HUES48 (cell line): ENCODE measurements at regions not wholly inside any gene's neighbourhood (a gene's known extent, or its start where the extent isn't known, plus 50 kb on each side); places are given as distances from the start of the nearest gene placed in this dataset.
A peak's percentile ranks its signal among the peaks of the same experiment; 100 is the strongest.

Experiments
- H3K27ac ChIP-seq: one replicate; pipeline ENCODE4 v1.7.0; 2013; ENCODE audit warnings: low read depth, low read length, inconsistent platforms
- H3K27me3 ChIP-seq: 2 replicates; pipeline ENCODE4 v1.6.1; 2013; ENCODE audit warnings: mild to moderate bottlenecking, low read length; ENCODE audit not compliant: control insufficient read depth, insufficient read depth
- H3K36me3 ChIP-seq: 2 replicates; pipeline ENCODE4 v1.6.1; 2013; ENCODE audit warnings: low read length; ENCODE audit not compliant: control insufficient read depth, insufficient read depth
- H3K4me1 ChIP-seq: 2 replicates; pipeline ENCODE4 v1.6.1; 2013; ENCODE audit warnings: mild to moderate bottlenecking, low read length; ENCODE audit not compliant: control insufficient read depth, insufficient read depth
- H3K4me3 ChIP-seq: 2 replicates; pipeline ENCODE4 v1.5.1; 2013; ENCODE audit warnings: mild to moderate bottlenecking, low read depth, low read length
- H3K9ac ChIP-seq: 2 replicates; pipeline ENCODE4 v1.6.1; 2013; ENCODE audit warnings: mild to moderate bottlenecking, low read depth, low read length, moderate library complexity
- H3K9me3 ChIP-seq: 2 replicates; pipeline ENCODE4 v1.6.1; 2013; ENCODE audit warnings: low read length; ENCODE audit not compliant: control insufficient read depth, insufficient read depth

- no peak overlapping the region for H3K9ac ChIP-seq
- H3K4me3 ChIP-seq = no peak overlapping the region
These were observed 99.9 kb downstream of the MACIR start for GRCh38 chr5:103358305-103358995.

DNA sequence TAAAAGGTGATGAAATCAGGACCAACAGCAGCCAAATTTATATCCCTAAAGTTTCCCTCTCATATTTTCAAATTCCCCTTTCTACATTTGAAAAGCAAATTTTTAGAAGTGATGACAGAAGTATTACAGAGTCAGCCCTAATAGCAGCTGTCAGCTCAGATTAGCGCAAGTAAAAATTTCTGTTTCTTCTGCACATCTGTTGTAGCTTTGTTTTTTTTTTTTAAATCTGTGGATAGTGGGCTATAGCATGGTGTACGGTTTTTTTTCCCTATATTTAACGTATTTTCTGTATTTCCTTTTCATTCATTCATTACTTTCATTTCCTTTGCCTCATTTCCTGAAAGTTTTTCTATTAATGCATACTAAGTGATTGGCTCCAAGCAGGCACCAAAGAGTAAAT lies 99.1 kb downstream of the MACIR start:
- Histone ChIP-seq H3K36me3 (no peaks in the 10 kb centered on the region), H3K9ac (no peak overlapping the region), H3K27ac (no peak overlapping the region), H3K4me1 (no peaks in the 10 kb centered on the region), H3K9me3 (no peaks in the 10 kb centered on the region), H3K27me3 (no peaks in the 10 kb centered on the region), H3K4me3 (no peak overlapping the region)

More at GRCh38 chr5:103358305-103358995, 99.9 kb downstream of the MACIR start:
- no peaks in the 10 kb centered on the region for H3K4me1 ChIP-seq
- H3K27ac ChIP-seq = no peak overlapping the region
- H3K27me3 ChIP-seq = no peaks in the 10 kb centered on the region
- no peaks in the 10 kb centered on the region for H3K36me3 ChIP-seq
- no peaks in the 10 kb centered on the region for H3K9me3 ChIP-seq

DNA sequence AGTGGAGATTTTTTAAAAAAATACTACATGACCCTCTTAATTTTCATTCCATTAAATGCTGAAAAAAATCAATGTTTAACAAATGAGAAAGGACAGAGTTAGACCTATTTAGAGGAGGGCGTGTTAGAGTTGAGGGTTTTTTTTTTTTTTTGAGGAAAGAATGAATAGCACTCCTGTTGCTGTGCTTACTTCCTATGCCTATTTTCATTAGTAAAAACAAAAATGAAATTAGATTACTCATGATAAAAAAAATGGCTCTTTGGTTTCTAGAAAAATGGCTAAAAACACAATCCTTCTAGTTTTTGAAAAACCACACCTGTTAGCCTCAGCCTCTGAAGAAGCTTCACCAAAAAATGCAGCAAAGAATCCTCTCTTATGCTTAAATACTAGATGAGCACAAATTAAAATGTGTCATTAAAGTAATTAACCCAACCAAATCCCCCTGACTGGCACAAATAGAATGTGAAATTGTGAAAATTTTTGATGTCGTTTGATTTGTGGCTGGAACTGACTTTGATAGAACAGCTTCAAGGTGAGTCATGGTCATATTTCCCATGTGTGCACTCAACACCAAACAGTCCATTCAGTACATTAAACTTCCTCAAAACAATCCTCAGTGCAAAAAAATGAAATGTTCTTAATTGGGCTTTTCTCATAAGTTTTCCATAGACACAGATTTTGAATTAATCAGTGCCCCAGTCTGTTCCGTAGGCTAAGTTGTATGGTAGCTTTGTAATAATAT lies 98.0 kb downstream of the MACIR start:
- Histone ChIP-seq H3K4me3 (no peak overlapping the region), H3K27me3 (no peaks in the 10 kb centered on the region), H3K9me3 (no peaks in the 10 kb centered on the region), H3K4me1 (no peaks in the 10 kb centered on the region), H3K27ac (no peak overlapping the region), H3K9ac (no peak overlapping the region), H3K36me3 (no peaks in the 10 kb centered on the region)

- H3K4me3 ChIP-seq = no peak overlapping the region
- H3K27me3 ChIP-seq = no peaks in the 10 kb centered on the region
- no peaks in the 10 kb centered on the region for H3K9me3 ChIP-seq
- no peaks in the 10 kb centered on the region for H3K36me3 ChIP-seq
- no peak overlapping the region for H3K27ac ChIP-seq
- H3K4me1 ChIP-seq = no peaks in the 10 kb centered on the region
- H3K9ac ChIP-seq = no peak overlapping the region
These were observed 97.0 kb downstream of the MACIR start for GRCh38 chr5:103355579-103355978.

DNA sequence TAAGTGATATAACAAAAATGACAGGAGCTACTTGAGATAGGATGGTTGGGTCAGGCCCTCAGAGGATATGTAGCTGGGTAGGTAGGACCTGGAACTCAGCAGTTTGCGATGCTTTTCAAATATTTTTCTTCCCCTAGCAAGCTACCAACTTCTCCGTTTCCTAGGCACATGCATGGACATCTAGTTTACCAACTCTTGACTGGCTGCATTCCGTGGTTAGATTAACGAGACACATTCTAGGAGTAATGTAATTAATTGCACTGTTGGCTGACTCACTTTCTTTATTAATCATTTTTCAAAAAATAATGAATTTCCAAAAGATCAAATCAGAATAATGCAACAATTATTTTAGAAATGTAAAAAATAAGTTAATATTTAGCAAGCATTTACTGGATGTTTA lies 95.9 kb downstream of the MACIR start:
- Histone ChIP-seq H3K9ac (no peak overlapping the region), H3K36me3 (no peaks in the 10 kb centered on the region), H3K27ac (no peak overlapping the region), H3K9me3 (no peaks in the 10 kb centered on the region), H3K4me3 (no peak overlapping the region), H3K27me3 (no peaks in the 10 kb centered on the region), H3K4me1 (no peaks in the 10 kb centered on the region)

- no peaks in the 10 kb centered on the region for H3K4me1 ChIP-seq
- H3K9me3 ChIP-seq = no peaks in the 10 kb centered on the region
- no peaks in the 10 kb centered on the region for H3K36me3 ChIP-seq
- no peaks in the 10 kb centered on the region for H3K27me3 ChIP-seq
- no peak overlapping the region for H3K4me3 ChIP-seq
- H3K27ac ChIP-seq = no peak overlapping the region
- no peak overlapping the region for H3K9ac ChIP-seq
These were observed 95.0 kb downstream of the MACIR start for GRCh38 chr5:103353581-103353980.

GRCh38 chr5:103347716-103348423 lies 89.3 kb downstream of the MACIR start:
- Histone ChIP-seq H3K27ac (peak overlapping the region; percentile 62), H3K4me1 (peaks cover 21% of the 10 kb centered on the region), H3K36me3 (no peaks in the 10 kb centered on the region), H3K4me3 (no peak overlapping the region), H3K9me3 (no peaks in the 10 kb centered on the region), H3K27me3 (no peaks in the 10 kb centered on the region), H3K9ac (no peak overlapping the region)

DNA sequence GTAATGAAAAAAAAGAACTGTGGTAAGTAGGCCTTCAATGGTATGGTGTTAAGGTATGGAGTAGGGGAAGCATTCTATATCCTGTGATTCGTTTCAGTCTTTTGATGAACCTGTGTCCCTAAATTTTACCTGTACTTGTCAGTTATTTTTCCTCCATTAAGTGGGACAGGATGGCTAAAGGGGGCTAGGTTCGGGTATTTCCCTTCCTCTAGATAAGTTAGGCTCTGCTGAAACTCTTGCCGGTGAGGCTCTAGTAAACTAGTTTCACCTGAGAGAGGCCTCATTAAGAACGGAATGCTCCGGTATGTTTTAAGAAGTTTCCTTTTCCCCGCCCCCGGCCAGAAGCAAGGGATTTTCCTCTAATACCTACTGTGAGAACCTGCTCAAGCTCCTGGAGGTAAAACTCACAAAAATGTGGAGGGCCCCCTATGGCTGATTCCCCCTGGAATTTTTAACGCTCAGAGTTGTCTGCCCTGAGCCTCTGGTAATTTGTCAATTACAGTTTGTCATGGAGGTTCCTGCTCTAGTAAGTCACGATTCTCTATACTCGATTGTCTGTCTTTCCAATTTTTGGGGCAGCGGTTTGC lies 87.7 kb downstream of the MACIR start:
- H3K4me3 ChIP-seq = 0 out of 2 replicates have a peak overlapping the region, but pooled peaks have one; percentile 22
- H3K9ac ChIP-seq = no peak overlapping the region
- peaks cover 21% of the 10 kb centered on the region for H3K4me1 ChIP-seq
- H3K27ac ChIP-seq = peak overlapping the region; percentile 56
- no peaks in the 10 kb centered on the region for H3K27me3 ChIP-seq
- no peaks in the 10 kb centered on the region for H3K9me3 ChIP-seq
- H3K36me3 ChIP-seq = no peaks in the 10 kb centered on the region

DNA sequence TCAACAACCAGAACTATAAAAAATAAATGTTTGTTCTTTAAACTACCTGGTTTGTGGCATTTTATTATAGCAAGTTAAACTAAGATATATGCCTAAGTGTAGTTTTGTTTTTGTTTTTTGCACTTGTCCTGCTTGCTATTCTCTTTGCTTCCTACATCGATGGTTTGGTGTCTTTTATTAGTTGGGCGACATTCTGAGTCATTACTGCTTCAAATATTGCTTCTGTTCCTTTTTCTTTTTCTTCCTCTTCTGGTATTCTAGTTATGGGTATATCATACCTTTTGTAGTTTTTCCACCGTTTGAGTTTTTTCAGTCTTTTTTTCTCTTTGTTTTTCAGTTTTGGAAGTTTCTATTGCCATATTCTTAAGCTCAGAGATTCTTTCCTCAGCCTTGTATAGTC lies 86.9 kb downstream of the MACIR start:
- Histone ChIP-seq H3K27me3 (no peaks in the 10 kb centered on the region), H3K36me3 (no peaks in the 10 kb centered on the region), H3K4me1 (peaks cover 21% of the 10 kb centered on the region), H3K9ac (no peak overlapping the region), H3K27ac (no peak overlapping the region), H3K4me3 (no peak overlapping the region), H3K9me3 (no peaks in the 10 kb centered on the region)

DNA sequence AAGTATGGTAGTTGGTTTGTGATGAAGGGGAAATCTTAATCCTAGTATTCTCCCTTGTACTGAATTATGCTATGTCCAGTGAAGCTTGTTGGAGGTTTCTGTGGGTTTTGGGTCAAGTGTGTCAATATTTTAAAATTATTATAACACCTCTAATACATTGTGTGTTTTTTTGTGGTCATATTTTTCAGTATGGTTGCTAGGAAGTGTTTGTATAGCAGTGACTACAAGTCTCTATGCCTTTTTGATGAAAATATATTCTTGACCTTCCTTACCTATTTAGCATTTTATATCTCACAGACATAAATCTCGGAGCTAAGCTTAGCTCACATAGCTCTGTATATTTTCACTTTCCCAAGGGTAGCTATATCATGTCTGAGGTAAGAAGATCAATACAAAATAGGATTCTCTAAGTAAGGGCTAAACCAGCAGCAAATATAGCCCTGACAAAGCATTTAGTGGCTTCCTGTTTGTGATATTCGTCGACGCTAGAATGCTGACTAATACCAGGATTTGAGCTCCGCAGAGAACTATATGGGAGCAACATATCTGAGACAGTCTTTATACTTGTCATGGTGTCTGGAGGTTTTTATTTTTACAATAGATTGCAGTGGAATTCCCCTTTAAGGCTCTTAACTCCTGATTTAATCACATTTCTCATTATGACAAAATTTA lies 82.3 kb downstream of the MACIR start:
- no peak overlapping the region for H3K27ac ChIP-seq
- H3K4me3 ChIP-seq = no peak overlapping the region
- H3K36me3 ChIP-seq = no peaks in the 10 kb centered on the region
- H3K4me1 ChIP-seq = peaks cover 2% of the 10 kb centered on the region
- H3K27me3 ChIP-seq = no peaks in the 10 kb centered on the region
- H3K9me3 ChIP-seq = no peaks in the 10 kb centered on the region
- no peak overlapping the region for H3K9ac ChIP-seq
